ENCODE measurements at regions not wholly inside any gene's neighbourhood (a gene's known extent, or its start where the extent isn't known, plus 50 kb on each side); places are given as distances from the start of the nearest gene placed in this dataset.

DNA sequence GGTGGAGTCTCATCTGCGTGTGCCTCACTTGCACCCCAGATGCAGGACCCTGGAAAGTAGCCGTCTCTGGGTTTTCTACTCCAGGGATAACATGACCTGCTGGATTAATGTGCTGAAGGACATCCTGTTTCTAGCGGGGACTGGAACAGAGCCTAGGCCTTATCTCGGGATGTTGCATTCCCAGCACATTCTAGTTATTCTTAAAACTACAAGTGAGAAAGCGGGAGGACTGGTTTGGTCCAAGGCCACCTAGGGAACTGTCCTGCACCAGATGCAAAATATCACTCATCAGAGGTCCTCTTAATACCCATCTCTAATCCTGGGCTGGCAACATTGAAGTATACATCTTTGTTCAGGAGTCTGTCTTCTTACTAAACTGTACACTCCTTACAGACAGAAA is 179.9 kb downstream of the ZC3H11B start:
- no peak for DNase-seq (ENCODE audit: low spot score)
- no peak for ATAC-seq (ENCODE audit: low FRiP score)
- TF ChIP-seq, protein P1, sequence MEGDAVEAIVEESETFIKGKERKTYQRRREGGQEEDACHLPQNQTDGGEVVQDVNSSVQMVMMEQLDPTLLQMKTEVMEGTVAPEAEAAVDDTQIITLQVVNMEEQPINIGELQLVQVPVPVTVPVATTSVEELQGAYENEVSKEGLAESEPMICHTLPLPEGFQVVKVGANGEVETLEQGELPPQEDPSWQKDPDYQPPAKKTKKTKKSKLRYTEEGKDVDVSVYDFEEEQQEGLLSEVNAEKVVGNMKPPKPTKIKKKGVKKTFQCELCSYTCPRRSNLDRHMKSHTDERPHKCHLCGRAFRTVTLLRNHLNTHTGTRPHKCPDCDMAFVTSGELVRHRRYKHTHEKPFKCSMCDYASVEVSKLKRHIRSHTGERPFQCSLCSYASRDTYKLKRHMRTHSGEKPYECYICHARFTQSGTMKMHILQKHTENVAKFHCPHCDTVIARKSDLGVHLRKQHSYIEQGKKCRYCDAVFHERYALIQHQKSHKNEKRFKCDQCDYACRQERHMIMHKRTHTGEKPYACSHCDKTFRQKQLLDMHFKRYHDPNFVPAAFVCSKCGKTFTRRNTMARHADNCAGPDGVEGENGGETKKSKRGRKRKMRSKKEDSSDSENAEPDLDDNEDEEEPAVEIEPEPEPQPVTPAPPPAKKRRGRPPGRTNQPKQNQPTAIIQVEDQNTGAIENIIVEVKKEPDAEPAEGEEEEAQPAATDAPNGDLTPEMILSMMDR (IDR thresholded peaks at IDR 0.05) = no peak

DNA sequence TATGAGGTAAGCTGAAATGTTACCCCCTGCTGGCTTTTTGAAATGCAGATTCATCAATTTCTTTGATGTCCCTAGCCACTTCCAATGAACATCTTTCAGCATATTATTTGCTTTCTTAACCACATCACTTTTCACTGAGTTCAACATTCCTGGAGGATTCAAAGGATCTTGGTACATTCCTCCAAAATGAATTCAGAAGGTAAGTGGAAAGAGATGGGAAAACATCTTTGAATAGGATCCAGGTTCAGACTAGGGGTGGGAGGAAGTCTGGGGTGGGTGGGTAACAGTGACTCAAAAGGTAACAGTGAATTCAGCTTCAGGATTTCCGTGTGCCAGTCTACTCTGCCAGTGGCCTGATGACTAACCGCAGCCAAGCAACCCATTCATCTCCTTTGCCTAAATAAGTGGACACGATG is 180.7 kb downstream of the ZC3H11B start:
- no peak for ATAC-seq (ENCODE audit: low FRiP score)
- DNase-seq (ENCODE audit: low spot score) = no peak
- TF ChIP-seq, protein P1 (IDR thresholded peaks at IDR 0.05) = no peak

DNA sequence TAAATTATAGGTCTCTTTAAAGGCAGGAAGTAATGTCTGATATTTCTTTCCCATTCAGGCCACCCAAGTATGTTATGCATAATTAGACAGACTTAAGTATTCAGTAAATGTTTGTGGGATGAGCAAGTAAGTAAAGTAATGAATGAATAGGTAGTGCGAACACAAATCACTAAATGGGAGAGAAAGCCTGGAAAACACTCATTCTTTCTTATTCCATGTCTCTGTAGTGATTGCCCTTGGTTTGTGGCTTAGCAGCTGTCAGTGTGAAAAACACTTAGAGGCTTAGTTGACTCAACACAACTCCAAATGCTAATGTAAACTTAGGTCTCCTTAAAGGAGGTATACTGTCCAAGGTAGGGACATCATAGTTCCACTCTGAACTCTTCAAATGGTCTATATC is 182.5 kb downstream of the ZC3H11B start:
- no peak for DNase-seq (ENCODE audit: low spot score)
- ATAC-seq (ENCODE audit: low FRiP score) = no peak
- TF ChIP-seq, protein P1 (IDR thresholded peaks at IDR 0.05) = no peak

DNA sequence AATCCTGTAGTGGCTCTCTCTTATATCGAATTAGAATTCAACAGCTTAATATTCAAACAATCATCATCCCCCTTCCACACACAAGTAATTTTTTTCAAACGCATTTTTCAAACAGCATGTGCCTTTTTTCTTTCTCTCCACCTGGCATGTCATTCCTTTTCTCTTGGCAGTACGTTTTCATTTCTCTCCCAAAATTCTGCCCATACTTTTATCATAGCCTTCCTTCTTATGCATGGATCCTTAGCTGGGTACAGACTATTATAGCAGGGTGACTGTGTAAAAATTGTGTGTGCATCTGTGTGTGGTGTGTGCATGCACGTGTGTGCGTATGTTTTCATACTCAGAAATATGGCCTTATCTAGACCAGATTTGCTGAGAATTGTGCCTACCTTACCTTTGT is 184.3 kb downstream of the ZC3H11B start:
- no peak for DNase-seq (ENCODE audit: low spot score)
- no peak for ATAC-seq (ENCODE audit: low FRiP score)
- TF ChIP-seq, protein P1 (IDR thresholded peaks at IDR 0.05) = no peak

DNA sequence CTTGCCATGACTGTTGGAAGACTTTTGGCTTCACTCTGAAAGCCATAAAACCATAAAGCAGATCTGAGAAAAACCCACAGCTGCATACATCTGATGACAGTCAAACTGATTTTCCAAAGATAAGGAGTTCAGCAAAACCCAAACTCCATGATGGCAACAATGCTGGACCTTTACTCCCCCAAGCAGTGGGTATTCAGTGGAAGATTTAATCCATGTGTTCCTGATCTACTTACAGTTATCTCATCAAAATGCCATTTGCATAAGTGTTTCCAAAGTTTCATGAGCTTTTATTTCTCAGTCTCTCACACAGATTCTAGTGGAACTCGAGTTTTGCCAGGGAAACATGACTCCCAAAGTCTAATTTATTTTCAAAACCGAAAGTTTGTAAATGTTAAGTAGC is 184.9 kb downstream of the ZC3H11B start:
- DNase-seq (ENCODE audit: low spot score) (no peak), ATAC-seq (ENCODE audit: low FRiP score) (no peak)
- TF ChIP-seq, protein P1 (IDR thresholded peaks at IDR 0.05) = no peak

DNA sequence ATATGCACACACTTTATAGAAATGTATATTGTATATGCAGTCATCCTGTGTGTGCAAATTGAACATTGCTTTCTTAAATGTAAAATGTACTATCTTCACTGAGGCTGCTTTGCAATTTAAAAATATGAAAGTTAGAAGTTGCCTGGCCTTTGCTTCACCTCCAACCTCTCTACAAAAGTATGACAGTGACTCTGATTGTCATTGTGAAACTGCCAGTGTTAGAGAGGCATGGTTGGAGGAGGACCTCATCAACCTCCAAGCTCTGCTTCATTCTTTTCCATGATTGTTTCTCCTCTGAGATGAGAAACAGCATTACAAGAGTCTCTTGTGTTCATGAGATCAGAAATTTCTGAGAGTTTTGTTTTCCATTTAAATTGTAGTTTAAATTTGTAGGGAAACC is 185.5 kb downstream of the ZC3H11B start:
- TF ChIP-seq, protein P1 (IDR thresholded peaks at IDR 0.05) = no peak
- DNase-seq (ENCODE audit: low spot score) = no peak
- no peak for ATAC-seq (ENCODE audit: low FRiP score)

DNA sequence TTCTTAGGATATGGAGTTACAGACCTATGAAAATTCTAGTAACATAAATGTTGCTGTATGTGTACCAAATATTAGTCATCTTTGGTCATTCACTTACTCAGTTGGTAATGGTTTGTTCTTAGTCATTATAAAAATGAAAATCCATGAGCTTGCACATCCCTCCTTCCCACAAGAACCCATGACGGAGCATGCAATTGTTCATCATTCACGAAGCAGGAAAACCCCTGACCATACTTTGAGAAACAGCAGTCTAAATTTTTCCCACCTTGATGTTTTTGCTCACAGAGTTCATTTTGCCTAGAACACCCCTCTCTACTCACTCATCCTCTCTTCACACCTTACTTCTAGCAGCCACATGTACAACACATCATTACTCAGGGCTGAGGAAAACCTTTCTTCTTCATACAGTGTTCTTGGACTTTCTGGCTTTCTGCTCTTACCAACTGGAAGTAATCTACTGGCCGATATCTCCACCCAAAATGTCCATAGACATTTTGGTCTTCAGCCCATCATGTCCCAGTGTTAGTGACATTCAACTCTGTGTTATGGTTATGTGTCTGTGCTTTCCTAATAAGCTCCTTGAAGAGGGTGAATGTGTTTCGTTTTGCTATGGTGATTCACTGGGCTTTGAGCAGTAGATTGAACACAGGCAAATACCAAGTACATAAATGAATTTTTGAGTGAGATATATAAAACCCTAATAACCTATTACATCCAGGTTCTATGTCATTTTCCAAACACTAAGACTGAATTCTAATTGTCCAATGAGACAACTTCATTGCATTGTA is 189.9 kb downstream of the ZC3H11B start:
- ATAC-seq (ENCODE audit: low FRiP score) (no peak), DNase-seq (ENCODE audit: low spot score) (no peak)
- TF ChIP-seq, protein P1 (IDR thresholded peaks at IDR 0.05) = no peak

All from omental fat pad (tissue), 3 donors.